Esophagus muscularis mucosa (tissue), 4 donors: ENCODE measurements at regions not wholly inside any gene's neighbourhood (a gene's known extent, or its start where the extent isn't known, plus 50 kb on each side); places are given as distances from the start of the nearest gene placed in this dataset.
"Not testable (repeated sequence)": the region's sequence is repeated elsewhere in the genome, so short reads cannot be mapped to it uniquely, and the experiment has no call there.

Experiments used
- DNase-seq: peaks from one replicate; pipeline ENCODE4 v3.0.0-alpha.2; 2017; ENCODE audit errors: extremely low spot score
- H3K27ac ChIP-seq, 4 donors: fragments of 200-600 bp; sonication (generic); replicated peaks in 1 of 4; 1 replicate in 3 of 4; 2 replicates in 1 of 4; pipeline ENCODE4 v1.5.1; 2016 to 2019; ENCODE audit warnings: mild to moderate bottlenecking in 1 of 4
- H3K27me3 ChIP-seq, 4 donors: fragments of 200-600 bp; sonication (generic); one replicate each; pipeline versions ENCODE4 v1.5.1 to v1.6.0; 2016 to 2019
- H3K36me3 ChIP-seq, 4 donors: fragments of 200-600 bp; sonication (generic); one replicate each; pipeline ENCODE4 v1.5.1; 2016 to 2019
- H3K4me1 ChIP-seq, 4 donors: fragments of 200-600 bp; sonication (generic); one replicate each; pipeline ENCODE4 v1.5.1; 2016 to 2019
- H3K4me3 ChIP-seq, 4 donors: fragments of 200-600 bp; sonication (generic); 1 replicate in 2 of 4; 2 replicates in 2 of 4; pipeline ENCODE4 v1.5.1; 2016 to 2019; ENCODE audit warnings: mild to moderate bottlenecking in 4 of 4, moderate library complexity in 1 of 4
- H3K9me3 ChIP-seq, 4 donors: fragments of 200-600 bp; sonication (generic); 1 replicate in 3 of 4; 2 replicates in 1 of 4; pipeline ENCODE4 v1.5.1; 2016 to 2019
- CTCF ChIP-seq, 3 experiments: fragments of 200-600 bp in 2 of 3; fragments of 450-650 bp in 1 of 3; sonication (generic) in 2 of 3; IDR thresholded peaks; one replicate each; pipeline ENCODE4 v1.5.1; 2017 to 2019; ENCODE audit warnings: antibody characterized with exemption in 3 of 3, mild to moderate bottlenecking in 2 of 3, moderate library complexity in 1 of 3
- EP300 ChIP-seq: sonication (generic); formaldehyde crosslinking; IDR thresholded peaks from one replicate; pipeline ENCODE4 v1.6.1; 2017; ENCODE audit warnings: antibody characterized with exemption
- POLR2A ChIP-seq: fragments of 450-650 bp; IDR thresholded peaks from one replicate; pipeline ENCODE4 v1.6.1; 2017; ENCODE audit warnings: antibody characterized with exemption, moderate library complexity, mild to moderate bottlenecking, low read depth
- POLR2AphosphoS5 ChIP-seq, 2 donors: sonication (generic); formaldehyde crosslinking; IDR thresholded peaks; one replicate each; pipeline ENCODE4 v1.6.1; 2017; ENCODE audit warnings: antibody characterized with exemption in 2 of 2
- WGBS: methylation state at CpG from one replicate; pipeline ENCODE4 v1.1.5; 2018; 5-methylcytosine and 5-hydroxymethylcytosine counted together
- intact Hi-C: fragments of 100-400 bp; cut with DNase I; formaldehyde crosslinking; loops from one replicate; pipeline ENCODE4 v1.15.1; 2023

DNA sequence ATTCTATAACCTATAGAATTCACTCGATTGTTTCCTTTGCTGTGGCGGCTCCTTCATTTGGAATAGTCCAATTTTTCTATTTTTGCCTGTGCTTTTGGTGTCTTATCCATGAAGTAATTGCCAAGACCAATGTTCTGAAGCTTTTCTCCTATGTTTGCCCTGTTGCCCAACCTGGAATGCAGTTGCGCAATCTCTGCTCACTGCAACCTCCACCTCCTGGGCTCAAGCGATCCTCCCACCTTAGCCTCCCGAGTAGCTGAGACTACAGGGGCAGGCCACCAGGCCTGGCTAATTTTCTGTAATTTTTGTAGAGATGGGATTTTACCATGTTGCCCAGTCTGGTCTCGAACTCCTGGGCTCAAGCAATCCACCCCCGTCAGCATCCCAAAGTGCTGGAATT, 163.5 kb downstream of the OR2B2 start:
- H3K9me3 ChIP-seq, result no peaks in the 10 kb centered on the region
- intact Hi-C loops, result no loop called here
- H3K4me3 ChIP-seq, result no peak overlapping the region
- TF ChIP-seq EP300 (no peak), POLR2A (no peak)
- WGBS, result 76% methylated on average over 7 of the region's 7 CpGs
- no peak overlapping the region for H3K27ac ChIP-seq
- no peaks in the 10 kb centered on the region for H3K36me3 ChIP-seq
- no peak for DNase-seq
- H3K27me3 ChIP-seq, result peaks cover 0 to 48% (median 2%) of the 10 kb centered on the region in 4 donors
- peaks cover 0 to 4% (median 2%) of the 10 kb centered on the region in 4 donors for H3K4me1 ChIP-seq

GRCh38 chr6:27747637-27748036, 164.6 kb downstream of the OR2B2 start:
- no peak overlapping the region for H3K4me3 ChIP-seq
- no peak overlapping the region for H3K27ac ChIP-seq
- no peaks in the 10 kb centered on the region for H3K36me3 ChIP-seq
- intact Hi-C loops, result no loop called here
- WGBS, result 93% methylated on average over 6 of the region's 6 CpGs
- H3K4me1 ChIP-seq, result no peaks in the 10 kb centered on the region
- no peak for DNase-seq
- no peaks in the 10 kb centered on the region for H3K9me3 ChIP-seq
- TF ChIP-seq CTCF (IDR thresholded peaks at IDR 0.05), result no peak
- TF ChIP-seq POLR2AphosphoS5 (IDR thresholded peaks at IDR 0.05), result no peak
- TF ChIP-seq POLR2A, result no peak
- TF ChIP-seq EP300, result no peak
- H3K27me3 ChIP-seq, result peaks cover 0 to 55% (median 3%) of the 10 kb centered on the region in 4 donors

- H3K4me3 ChIP-seq, DNase-seq, intact Hi-C loops, H3K36me3 ChIP-seq, H3K27ac ChIP-seq, H3K4me1 ChIP-seq, H3K9me3 ChIP-seq: not testable (repeated sequence)
- peaks cover 0 to 60% (median 3%) of the 10 kb centered on the region in 4 donors for H3K27me3 ChIP-seq
- 54% methylated on average over 4 of the region's 4 CpGs for WGBS
These were observed 165.3 kb downstream of the OR2B2 start for GRCh38 chr6:27746860-27747259.

DNA sequence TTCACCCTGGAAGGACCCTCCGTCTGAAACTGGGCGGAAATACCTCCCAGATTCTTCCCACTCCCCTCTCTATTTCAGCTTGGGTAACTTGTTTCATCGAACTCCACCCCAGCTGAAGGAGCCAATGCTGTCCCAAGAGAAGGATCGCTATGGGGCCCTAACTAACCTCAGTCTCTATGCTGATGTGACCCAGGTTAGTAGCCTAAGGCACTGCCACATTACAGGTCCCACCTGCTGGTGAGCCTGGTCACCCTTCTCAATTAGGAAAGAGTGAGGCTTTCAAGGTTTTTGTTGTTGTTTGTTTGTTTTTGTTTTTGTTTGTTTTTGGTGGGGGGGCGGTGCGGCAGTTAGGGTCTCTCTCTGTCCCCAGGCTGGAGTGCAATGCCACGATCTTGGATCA, 168.4 kb downstream of the OR2B2 start:
- WGBS, result 14% methylated on average over 7 of the region's 7 CpGs
- no peaks in the 10 kb centered on the region for H3K9me3 ChIP-seq
- no peak for TF ChIP-seq EP300
- TF ChIP-seq CTCF (IDR thresholded peaks at IDR 0.05), result no peak
- no peak for TF ChIP-seq POLR2AphosphoS5 (IDR thresholded peaks at IDR 0.05)
- no peak for TF ChIP-seq POLR2A
- no peak overlapping the region for H3K4me3 ChIP-seq
- H3K4me1 ChIP-seq, result no peaks in the 10 kb centered on the region
- no peak for DNase-seq
- H3K27me3 ChIP-seq, result peaks cover 0 to 84% (median 3%) of the 10 kb centered on the region in 4 donors
- intact Hi-C loops, result no loop called here
- no peak overlapping the region for H3K27ac ChIP-seq
- no peaks in the 10 kb centered on the region for H3K36me3 ChIP-seq

DNA sequence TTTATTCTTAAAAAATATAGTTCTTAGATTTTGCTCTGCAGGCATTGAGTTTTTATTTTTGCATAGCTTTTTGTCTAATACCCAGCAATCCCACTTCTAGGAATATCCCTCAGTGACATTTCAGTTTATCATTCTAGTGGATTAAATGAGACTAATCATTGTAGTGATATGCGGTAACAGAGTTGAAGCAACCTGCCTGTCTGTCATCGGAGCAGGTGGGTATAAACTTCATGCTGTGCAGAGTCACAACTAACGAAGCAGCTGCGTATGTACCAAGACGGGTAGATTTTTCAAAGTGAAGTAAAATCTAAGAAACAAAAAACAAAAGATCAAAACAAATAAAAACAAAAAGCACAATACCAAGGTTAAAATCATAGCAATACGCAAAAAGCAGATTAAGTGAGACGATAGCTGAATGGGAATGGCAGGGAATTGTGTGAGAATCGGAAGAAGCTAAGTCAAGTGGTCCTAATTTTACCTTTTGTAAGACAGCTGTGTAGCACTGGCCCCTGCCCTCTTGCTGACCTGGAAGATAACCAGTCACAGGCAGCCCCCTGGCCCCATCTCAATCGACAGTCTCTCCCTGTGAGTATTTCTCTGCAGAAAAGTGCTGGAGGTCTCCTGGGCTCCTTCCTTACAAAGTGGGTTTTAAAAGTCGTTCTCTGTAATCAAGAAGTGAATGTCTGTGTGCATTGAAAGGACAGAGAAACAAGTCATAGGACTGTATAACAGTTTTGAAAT, 169.2 kb downstream of the OR2B2 start:
- no peak for DNase-seq
- Histone ChIP-seq H3K4me3 (no peak overlapping the region), H3K4me1 (peaks cover 0 to 4% (median 1%) of the 10 kb centered on the region in 4 donors), H3K36me3 (no peaks in the 10 kb centered on the region), H3K27ac (no peak overlapping the region), H3K9me3 (no peaks in the 10 kb centered on the region), H3K27me3 (peaks cover 0 to 87% (median 5%) of the 10 kb centered on the region in 4 donors)
- intact Hi-C loops, result no loop called here
- 43% methylated on average over 10 of the region's 10 CpGs for WGBS
- TF ChIP-seq CTCF (IDR thresholded peaks at IDR 0.05) (no peak), POLR2AphosphoS5 (IDR thresholded peaks at IDR 0.05) (no peak), EP300 (no peak), POLR2A (no peak)

- H3K27ac ChIP-seq, H3K4me3 ChIP-seq, H3K9me3 ChIP-seq, H3K4me1 ChIP-seq, DNase-seq, H3K36me3 ChIP-seq, intact Hi-C loops: not testable (repeated sequence)
- WGBS, result 92% methylated on average over 8 of the region's 8 CpGs
- peaks cover 0 to 58% (median 5%) of the 10 kb centered on the region in 4 donors for H3K27me3 ChIP-seq
These were observed 172.3 kb downstream of the OR2B2 start for GRCh38 chr6:27739902-27740301.
